IPS-18a (cell line): ENCODE measurements at regions not wholly inside any gene's neighbourhood (a gene's known extent, or its start where the extent isn't known, plus 50 kb on each side); places are given as distances from the start of the nearest gene placed in this dataset.

ENCODE experiments used
- H3K27ac ChIP-seq: one replicate; pipeline ENCODE4 v1.5.1; 2013; ENCODE audit warnings: low read length
- H3K27me3 ChIP-seq: one replicate; pipeline ENCODE4 v1.6.1; 2013; ENCODE audit warnings: mild to moderate bottlenecking, low read length; ENCODE audit not compliant: control insufficient read depth, insufficient read depth
- H3K36me3 ChIP-seq: one replicate; pipeline ENCODE4 v1.6.1; 2013; ENCODE audit warnings: low read depth, low read length; ENCODE audit not compliant: control insufficient read depth
- H3K4me1 ChIP-seq: one replicate; pipeline ENCODE4 v1.6.1; 2013; ENCODE audit warnings: low read depth, low read length; ENCODE audit not compliant: control insufficient read depth
- H3K4me3 ChIP-seq: one replicate; pipeline ENCODE4 v1.5.1; 2013; ENCODE audit warnings: low read length
- H3K9ac ChIP-seq: one replicate; pipeline ENCODE4 v1.6.1; 2013; ENCODE audit warnings: mild to moderate bottlenecking, low read length, moderate library complexity
- H3K9me3 ChIP-seq: one replicate; pipeline ENCODE4 v1.6.1; 2013; ENCODE audit warnings: low read depth, low read length; ENCODE audit not compliant: control insufficient read depth

GRCh38 chr3:8087951-8088350, 413.7 kb upstream of the LMCD1 start:
- H3K4me1 ChIP-seq: no peaks in the 10 kb centered on the region
- H3K36me3 ChIP-seq: no peaks in the 10 kb centered on the region
- H3K4me3 ChIP-seq: no peak overlapping the region
- H3K9ac ChIP-seq: no peak overlapping the region
- no peaks in the 10 kb centered on the region for H3K27me3 ChIP-seq
- H3K27ac ChIP-seq: no peak overlapping the region
- H3K9me3 ChIP-seq: no peaks in the 10 kb centered on the region

- no peak overlapping the region for H3K9ac ChIP-seq
- no peaks in the 10 kb centered on the region for H3K36me3 ChIP-seq
- H3K4me1 ChIP-seq: peaks cover 5% of the 10 kb centered on the region
- H3K9me3 ChIP-seq: no peaks in the 10 kb centered on the region
- H3K27me3 ChIP-seq: no peaks in the 10 kb centered on the region
- H3K27ac ChIP-seq: no peak overlapping the region
- H3K4me3 ChIP-seq: no peak overlapping the region
Observed at GRCh38 chr3:8094415-8094814, 407.2 kb upstream of the LMCD1 start.

- H3K36me3 ChIP-seq: no peaks in the 10 kb centered on the region
- no peaks in the 10 kb centered on the region for H3K27me3 ChIP-seq
- peaks cover 5% of the 10 kb centered on the region for H3K4me1 ChIP-seq
- no peak overlapping the region for H3K4me3 ChIP-seq
- no peak overlapping the region for H3K9ac ChIP-seq
- no peak overlapping the region for H3K27ac ChIP-seq
- no peaks in the 10 kb centered on the region for H3K9me3 ChIP-seq
Observed at GRCh38 chr3:8095724-8096123, 405.9 kb upstream of the LMCD1 start.

GRCh38 chr3:8097690-8098089, 403.9 kb upstream of the LMCD1 start:
- H3K9me3 ChIP-seq: no peaks in the 10 kb centered on the region
- no peaks in the 10 kb centered on the region for H3K36me3 ChIP-seq
- H3K27ac ChIP-seq: no peak overlapping the region
- no peaks in the 10 kb centered on the region for H3K27me3 ChIP-seq
- peaks cover 5% of the 10 kb centered on the region for H3K4me1 ChIP-seq
- no peak overlapping the region for H3K9ac ChIP-seq
- H3K4me3 ChIP-seq: no peak overlapping the region

- H3K9me3 ChIP-seq: no peaks in the 10 kb centered on the region
- no peak overlapping the region for H3K4me3 ChIP-seq
- no peaks in the 10 kb centered on the region for H3K27me3 ChIP-seq
- no peaks in the 10 kb centered on the region for H3K4me1 ChIP-seq
- H3K9ac ChIP-seq: no peak overlapping the region
- no peak overlapping the region for H3K27ac ChIP-seq
- H3K36me3 ChIP-seq: no peaks in the 10 kb centered on the region
Observed at GRCh38 chr3:8103954-8104353, 397.7 kb upstream of the LMCD1 start.

- H3K27ac ChIP-seq: no peak overlapping the region
- no peak overlapping the region for H3K9ac ChIP-seq
- no peaks in the 10 kb centered on the region for H3K9me3 ChIP-seq
- H3K4me3 ChIP-seq: no peak overlapping the region
- no peaks in the 10 kb centered on the region for H3K27me3 ChIP-seq
- peaks cover 6% of the 10 kb centered on the region for H3K4me1 ChIP-seq
- no peaks in the 10 kb centered on the region for H3K36me3 ChIP-seq
Observed at GRCh38 chr3:8106921-8107320, 394.7 kb upstream of the LMCD1 start.

- Histone ChIP-seq H3K9ac (no peak overlapping the region), H3K4me3 (no peak overlapping the region), H3K9me3 (no peaks in the 10 kb centered on the region), H3K27me3 (no peaks in the 10 kb centered on the region), H3K4me1 (peaks cover 22% of the 10 kb centered on the region), H3K36me3 (no peaks in the 10 kb centered on the region), H3K27ac (no peak overlapping the region)
Observed at GRCh38 chr3:8110966-8111798, 390.4 kb upstream of the LMCD1 start.

GRCh38 chr3:8112587-8112986, 389.0 kb upstream of the LMCD1 start:
- H3K9me3 ChIP-seq: no peaks in the 10 kb centered on the region
- peaks cover 22% of the 10 kb centered on the region for H3K4me1 ChIP-seq
- no peak overlapping the region for H3K4me3 ChIP-seq
- no peak overlapping the region for H3K9ac ChIP-seq
- no peaks in the 10 kb centered on the region for H3K36me3 ChIP-seq
- H3K27ac ChIP-seq: no peak overlapping the region
- no peaks in the 10 kb centered on the region for H3K27me3 ChIP-seq

GRCh38 chr3:8113626-8114025, 388.0 kb upstream of the LMCD1 start:
- H3K4me1 ChIP-seq: peaks cover 22% of the 10 kb centered on the region
- H3K9ac ChIP-seq: no peak overlapping the region
- H3K27ac ChIP-seq: no peak overlapping the region
- no peaks in the 10 kb centered on the region for H3K9me3 ChIP-seq
- no peak overlapping the region for H3K4me3 ChIP-seq
- no peaks in the 10 kb centered on the region for H3K36me3 ChIP-seq
- no peaks in the 10 kb centered on the region for H3K27me3 ChIP-seq

- Histone ChIP-seq H3K27ac (no peak overlapping the region), H3K4me3 (no peak overlapping the region), H3K27me3 (no peaks in the 10 kb centered on the region), H3K9ac (no peak overlapping the region), H3K9me3 (peaks cover 3% of the 10 kb centered on the region), H3K36me3 (no peaks in the 10 kb centered on the region), H3K4me1 (no peaks in the 10 kb centered on the region)
Observed at GRCh38 chr3:8128686-8129085, 372.9 kb upstream of the LMCD1 start.

- peaks cover 3% of the 10 kb centered on the region for H3K4me1 ChIP-seq
- H3K4me3 ChIP-seq: no peak overlapping the region
- H3K9ac ChIP-seq: no peak overlapping the region
- H3K27me3 ChIP-seq: no peaks in the 10 kb centered on the region
- no peak overlapping the region for H3K27ac ChIP-seq
- H3K9me3 ChIP-seq: peaks cover 2% of the 10 kb centered on the region
- H3K36me3 ChIP-seq: no peaks in the 10 kb centered on the region
Observed at GRCh38 chr3:8136553-8136952, 365.1 kb upstream of the LMCD1 start.

- Histone ChIP-seq H3K9ac (no peak overlapping the region), H3K4me3 (no peak overlapping the region), H3K27me3 (no peaks in the 10 kb centered on the region), H3K27ac (no peak overlapping the region), H3K4me1 (no peaks in the 10 kb centered on the region), H3K36me3 (no peaks in the 10 kb centered on the region), H3K9me3 (no peaks in the 10 kb centered on the region)
Observed at GRCh38 chr3:8143186-8143585, 358.4 kb upstream of the LMCD1 start.
